ENCODE measurements at regions not wholly inside any gene's neighbourhood (a gene's known extent, or its start where the extent isn't known, plus 50 kb on each side); places are given as distances from the start of the nearest gene placed in this dataset.
"Not testable (repeated sequence)": the region's sequence is repeated elsewhere in the genome, so short reads cannot be mapped to it uniquely, and the experiment has no call there.

GRCh38 chr2:34787341-34787740 lies 1188.2 kb upstream of the FAM98A start:
- no peak for DNase-seq

GRCh38 chr2:34785206-34785785 lies 1186.2 kb upstream of the FAM98A start:
- DNase-seq = no peak

- DNase-seq = no peak
Measured at GRCh38 chr2:34784701-34785100, 1185.6 kb upstream of the FAM98A start.

DNA sequence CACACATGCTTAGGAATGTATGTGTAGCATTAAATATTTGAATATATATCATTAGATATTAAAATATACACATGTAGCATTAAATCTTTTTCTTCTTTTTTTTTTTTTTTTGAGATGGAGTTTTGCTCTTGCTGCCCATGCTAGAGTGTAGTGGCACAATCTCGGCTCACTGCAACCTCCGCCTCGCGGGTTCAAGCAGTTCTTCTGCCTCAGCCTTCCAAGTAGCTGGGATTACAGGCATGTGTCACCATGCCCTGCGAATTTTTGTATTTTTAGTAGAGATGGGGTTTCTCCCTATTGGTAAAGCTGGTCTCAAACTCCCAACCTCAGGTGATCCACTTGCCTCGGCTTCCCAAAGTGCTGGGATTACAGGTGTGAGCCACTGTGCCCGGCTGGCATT lies 1151.6 kb upstream of the FAM98A start:
- not testable (repeated sequence) for DNase-seq

- no peak for DNase-seq
Measured at GRCh38 chr2:34747643-34748042, 1148.5 kb upstream of the FAM98A start.

- DNase-seq = no peak
Measured at GRCh38 chr2:34738691-34739090, 1139.6 kb upstream of the FAM98A start.

- DNase-seq = no peak
Measured at GRCh38 chr2:34737146-34737545, 1138.0 kb upstream of the FAM98A start.

DNA sequence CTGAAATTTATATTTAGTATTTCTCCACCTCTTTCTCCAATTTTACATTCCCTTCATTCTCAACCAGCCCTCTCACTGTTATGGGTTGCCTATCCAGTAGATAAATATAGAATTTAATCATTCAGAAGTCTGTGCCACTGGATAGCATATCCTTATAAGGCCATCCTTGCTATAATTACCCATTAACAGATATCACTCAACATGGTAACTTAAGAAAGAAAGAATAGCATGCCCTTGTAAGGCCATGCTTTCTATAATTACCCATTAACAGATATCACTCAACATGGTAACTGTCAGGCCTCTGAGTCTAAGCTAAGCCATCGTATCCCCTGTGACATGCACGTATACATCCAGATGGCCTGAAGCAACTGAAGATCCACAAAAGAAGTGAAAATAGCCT lies 1137.4 kb upstream of the FAM98A start:
- DNase-seq = no peak

GRCh38 chr2:34734662-34735061 lies 1135.6 kb upstream of the FAM98A start:
- no peak for DNase-seq

DNA sequence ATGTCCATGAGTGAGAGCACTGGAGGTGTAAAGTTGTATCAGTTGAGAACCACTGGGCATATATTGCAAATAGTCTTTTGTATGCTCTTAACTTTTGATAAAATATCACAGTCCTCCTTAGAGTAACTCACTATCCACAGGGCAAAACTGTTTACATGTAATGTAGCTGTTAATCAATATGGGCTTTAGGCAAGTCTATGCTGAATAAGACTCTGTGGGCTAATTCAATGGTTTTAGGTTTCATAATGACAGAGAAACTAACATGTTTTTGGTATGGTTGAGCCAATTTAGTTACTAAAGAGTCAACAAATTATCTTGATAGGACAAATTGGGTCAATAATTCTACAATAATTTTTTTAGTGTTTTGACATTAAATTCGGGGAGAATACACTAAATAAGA lies 1134.9 kb upstream of the FAM98A start:
- no peak for DNase-seq

GRCh38 chr2:34731292-34731691 lies 1132.2 kb upstream of the FAM98A start:
- no peak for DNase-seq

DNA sequence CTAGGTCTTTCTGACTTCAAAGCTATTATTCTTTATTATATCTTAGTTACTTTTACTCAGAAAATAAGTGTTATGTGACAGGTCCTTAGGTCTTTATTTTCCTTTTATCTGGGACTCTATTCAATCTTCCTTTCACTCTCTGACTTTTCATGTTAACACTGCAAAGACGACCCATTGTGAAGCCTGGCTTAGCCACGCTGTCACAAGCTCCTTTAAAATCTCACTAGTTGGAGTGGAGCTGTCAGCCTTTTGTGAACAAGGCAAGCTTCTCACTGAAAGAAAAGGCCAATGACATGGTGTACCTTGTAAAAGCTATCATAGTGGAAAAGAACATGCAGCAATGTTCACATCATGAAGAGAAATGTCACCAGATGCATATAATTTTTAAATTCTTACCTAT lies 1130.7 kb upstream of the FAM98A start:
- DNase-seq = no peak

GRCh38 chr2:34724107-34724506 lies 1125.0 kb upstream of the FAM98A start:
- no peak for DNase-seq

DNA sequence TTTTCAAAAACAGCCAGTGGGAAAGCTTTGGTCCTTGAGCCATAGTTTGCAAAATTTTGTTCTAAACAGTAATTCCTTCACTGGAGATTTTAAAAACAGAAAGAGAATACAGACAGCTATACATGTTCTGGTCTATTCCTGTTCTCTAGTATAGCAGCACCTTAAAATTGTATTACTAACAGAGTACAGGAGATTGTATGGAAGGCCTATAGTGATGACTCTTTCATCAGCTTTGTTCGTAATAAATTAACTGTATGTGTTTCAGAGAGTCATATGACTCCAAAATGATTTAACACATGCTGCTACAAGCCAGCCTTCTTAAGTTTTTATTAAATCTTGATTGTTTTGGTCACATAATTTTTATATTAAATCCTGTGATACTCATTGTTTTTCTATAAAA lies 1124.6 kb upstream of the FAM98A start:
- DNase-seq = no peak

DNA sequence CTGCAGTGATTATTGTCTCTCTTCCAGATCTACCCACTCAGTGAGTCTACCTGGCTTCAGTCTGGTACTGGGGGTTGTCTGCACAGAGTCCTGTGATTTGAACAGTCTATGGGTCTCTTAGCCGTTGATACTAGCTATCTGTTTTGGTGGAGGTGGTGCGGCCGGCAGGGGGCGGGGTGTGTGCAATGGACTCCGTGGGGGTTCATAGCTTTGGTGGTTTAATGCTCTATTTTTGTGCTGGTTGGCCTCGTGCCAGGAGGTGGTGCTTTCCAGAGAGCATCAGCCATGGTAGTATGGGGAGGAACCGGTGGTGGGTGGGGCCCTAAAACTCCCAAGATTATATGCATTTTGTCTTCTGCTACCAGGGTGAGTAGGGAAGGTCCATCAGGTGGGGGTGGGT lies 1120.1 kb upstream of the FAM98A start:
- DNase-seq = no peak

DNA sequence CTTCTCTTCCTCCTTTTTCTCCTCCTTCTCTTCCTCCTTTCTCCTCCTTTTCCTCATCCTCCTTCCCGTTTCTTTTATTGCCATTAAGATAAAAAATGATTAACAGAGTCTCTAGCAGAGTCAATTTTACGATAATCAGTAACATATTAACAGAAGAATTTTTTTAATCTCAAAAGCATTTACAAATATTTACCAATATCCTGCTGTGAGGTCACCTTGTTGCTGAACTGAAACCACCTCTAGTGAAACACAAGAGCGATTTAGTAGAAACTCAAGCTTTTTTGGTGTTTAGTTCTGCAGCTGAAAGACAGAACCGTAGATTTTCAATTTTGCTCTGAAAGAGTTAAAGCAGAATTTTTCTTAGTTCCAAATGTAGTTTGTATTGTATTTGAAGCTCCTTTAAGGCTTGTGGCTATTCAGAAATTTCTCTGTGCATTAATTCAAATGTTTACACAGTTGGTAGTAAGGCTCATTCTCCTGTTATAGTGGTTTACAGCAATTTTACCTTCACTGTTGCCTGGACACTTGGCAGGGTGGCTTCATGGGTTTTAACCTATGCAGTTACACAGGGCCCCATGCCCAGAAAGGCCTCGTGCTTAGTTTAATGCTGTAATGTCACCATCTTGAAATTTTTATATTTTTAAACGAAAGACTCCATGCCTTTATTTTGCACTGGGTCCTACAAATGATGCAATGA lies 1106.6 kb upstream of the FAM98A start:
- no peak for DNase-seq

DNA sequence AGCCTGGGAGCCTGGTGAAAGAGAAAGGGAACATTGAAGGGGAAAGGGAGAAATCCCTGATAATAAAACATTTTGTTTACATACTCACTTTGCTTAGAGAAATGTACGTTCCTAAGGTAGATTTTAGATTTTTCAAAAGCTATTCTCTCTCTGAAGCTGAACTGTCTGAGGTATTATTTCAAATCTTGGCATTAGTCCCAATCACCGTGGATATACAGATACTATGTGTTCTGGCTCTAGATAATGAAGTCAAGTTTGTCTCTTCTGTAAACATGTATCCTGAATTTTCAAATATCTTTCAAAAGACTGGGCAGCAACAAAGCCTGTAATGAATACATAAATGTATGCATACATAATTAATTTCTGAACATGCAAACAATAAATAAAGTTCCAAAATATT lies 1104.2 kb upstream of the FAM98A start:
- DNase-seq = no peak

- not testable (repeated sequence) for DNase-seq
Measured at GRCh38 chr2:34702391-34702790, 1103.3 kb upstream of the FAM98A start.

- DNase-seq = not testable (repeated sequence)
Measured at GRCh38 chr2:34677591-34677990, 1078.5 kb upstream of the FAM98A start.

DNA sequence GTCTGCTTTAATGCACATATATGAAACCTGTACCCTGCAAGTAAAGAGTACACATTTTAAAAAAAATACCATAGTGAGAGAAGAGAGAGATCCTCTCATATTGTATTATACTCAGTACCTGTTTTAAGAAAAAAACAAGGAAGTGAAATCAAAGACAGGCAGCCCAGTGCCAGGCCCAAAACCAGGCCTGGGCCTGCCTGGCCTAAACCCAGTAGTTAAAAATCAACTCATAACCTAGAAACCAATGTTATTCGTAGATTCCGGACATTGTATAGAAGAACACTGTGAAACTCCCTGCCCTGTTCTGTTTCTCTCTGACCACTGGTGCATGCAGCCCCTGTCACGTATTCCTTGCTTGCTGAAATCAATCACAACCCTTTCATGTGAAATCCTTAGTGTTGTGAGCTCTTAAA lies 1078.0 kb upstream of the FAM98A start:
- not testable (repeated sequence) for DNase-seq

GRCh38 chr2:34670482-34670881 lies 1071.4 kb upstream of the FAM98A start:
- no peak for DNase-seq

- DNase-seq = no peak
Measured at GRCh38 chr2:34666821-34667220, 1067.7 kb upstream of the FAM98A start.

- DNase-seq = no peak
Measured at GRCh38 chr2:34664266-34664665, 1065.2 kb upstream of the FAM98A start.

- no peak for DNase-seq
Measured at GRCh38 chr2:34663314-34663713, 1064.2 kb upstream of the FAM98A start.

- DNase-seq = no peak
Measured at GRCh38 chr2:34660741-34661140, 1061.6 kb upstream of the FAM98A start.
